NCI-H2227 treated with DMSO at 0.1 percent for 48 hours (cell line): ENCODE measurements at regions not wholly inside any gene's neighbourhood (a gene's known extent, or its start where the extent isn't known, plus 50 kb on each side); places are given as distances from the start of the nearest gene placed in this dataset.
"Not testable (repeated sequence)": the region's sequence is repeated elsewhere in the genome, so short reads cannot be mapped to it uniquely, and the experiment has no call there.

Experiments
- DNase-seq: peaks from one replicate; lab custom pipeline; 2025; lab: John Stamatoyannopoulos, UW

DNA sequence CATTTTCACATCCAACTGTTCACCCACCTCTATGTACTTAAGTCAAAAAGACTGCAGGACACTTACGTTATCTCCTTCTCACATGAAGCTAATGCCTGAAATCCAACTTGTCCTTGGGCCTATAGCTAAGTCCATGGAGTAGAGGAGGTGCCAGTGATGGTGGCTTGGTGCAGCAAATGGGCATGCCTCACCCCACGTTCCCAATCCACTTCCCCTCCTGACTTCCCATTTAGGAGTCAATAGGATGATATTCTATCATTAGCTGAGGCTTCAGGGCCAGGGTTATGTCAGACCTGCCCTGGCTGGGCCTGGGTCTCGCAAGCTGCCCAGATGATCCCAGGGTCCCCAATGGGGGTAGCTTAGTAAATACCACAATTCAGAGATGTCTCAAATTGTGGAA is 410.4 kb downstream of the MAFB start:
- no peak for DNase-seq

DNA sequence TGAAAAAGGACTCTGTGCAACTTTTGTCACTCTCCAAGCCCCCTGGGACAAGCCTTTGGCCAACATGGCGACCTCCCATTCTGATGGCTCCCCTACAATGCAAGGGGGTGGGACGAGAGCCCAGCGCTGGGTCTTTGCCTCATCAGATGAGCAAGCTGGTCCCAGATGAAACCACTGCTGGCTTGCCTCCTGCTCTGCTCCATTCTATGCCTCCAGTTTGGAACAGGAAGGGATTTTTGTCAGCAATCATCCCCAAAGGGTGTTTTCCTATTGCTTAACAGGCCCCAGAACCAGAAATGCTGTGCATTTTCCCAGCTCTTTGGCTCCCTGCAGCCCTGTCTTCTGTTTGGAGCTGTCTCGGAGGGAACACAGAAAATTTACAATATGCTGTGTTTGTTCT is 412.7 kb downstream of the MAFB start:
- no peak for DNase-seq

DNA sequence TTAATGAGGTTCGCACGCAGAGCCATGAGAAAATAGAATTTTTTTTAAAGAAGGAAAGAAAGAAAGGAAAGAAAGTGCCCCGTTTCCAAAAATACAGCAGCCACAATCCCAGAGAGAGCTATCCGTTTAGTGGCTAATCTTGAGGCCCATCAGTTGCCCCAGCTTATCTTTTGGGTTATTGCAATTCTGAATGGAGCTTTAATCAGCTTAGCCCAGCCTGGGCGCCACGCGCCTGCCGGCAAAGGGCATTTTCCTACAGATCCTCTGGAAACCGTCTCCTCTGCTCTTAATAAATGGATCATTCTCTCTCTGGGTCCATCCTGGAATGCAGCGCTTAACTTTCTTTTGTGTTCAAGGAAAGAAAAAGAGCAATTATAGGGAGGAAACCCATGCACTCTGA is 413.3 kb downstream of the MAFB start:
- no peak for DNase-seq

DNA sequence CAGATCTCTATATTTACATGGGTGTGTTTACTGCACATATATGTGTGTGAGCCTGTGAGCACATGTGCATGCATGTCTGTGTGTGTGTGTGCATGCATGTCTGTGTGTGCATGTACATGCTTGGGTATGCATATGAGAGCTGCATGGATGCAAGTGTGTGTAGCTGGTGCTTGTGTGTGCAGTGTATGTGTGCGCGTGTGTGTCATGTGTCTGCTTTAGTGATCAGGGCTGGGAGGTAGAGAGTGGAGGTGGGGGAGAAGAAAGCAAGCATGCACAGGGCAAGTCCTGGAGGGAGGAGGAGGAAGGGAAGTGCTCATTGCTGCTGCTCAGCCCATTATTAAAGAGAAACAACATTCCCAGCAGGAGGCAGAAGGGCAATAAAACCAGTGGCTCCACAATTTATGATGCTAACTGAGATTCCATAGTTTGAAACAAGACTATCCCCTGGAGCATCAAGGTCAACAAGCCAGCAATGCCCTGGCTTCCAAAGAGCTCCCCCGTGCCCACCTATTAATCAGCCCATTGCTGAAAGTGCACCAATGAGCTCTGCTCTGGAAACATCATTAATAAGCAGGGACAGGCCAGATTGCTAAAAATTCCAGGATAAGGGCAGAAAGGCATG is 414.0 kb downstream of the MAFB start:
- peak; percentile 26 for DNase-seq

DNA sequence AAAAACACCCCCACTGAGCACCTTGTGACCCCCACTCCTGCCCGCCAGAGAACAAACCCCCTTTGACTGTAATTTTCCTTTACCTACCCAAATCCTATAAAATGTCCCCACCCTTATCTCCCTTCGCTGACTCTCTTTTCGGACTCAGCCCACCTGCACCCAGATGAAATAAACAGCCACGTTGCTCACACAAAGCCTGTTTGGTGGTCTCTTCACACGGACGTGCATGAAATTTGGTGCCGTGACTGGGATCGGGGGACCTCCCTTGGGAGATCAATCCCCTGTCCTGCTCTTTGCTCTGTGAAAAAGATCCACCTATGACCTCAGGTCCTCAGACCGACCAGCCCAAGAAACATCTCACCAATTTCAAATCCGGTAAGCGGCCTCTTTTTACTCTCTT is 419.8 kb downstream of the MAFB start:
- DNase-seq, result not testable (repeated sequence)

DNA sequence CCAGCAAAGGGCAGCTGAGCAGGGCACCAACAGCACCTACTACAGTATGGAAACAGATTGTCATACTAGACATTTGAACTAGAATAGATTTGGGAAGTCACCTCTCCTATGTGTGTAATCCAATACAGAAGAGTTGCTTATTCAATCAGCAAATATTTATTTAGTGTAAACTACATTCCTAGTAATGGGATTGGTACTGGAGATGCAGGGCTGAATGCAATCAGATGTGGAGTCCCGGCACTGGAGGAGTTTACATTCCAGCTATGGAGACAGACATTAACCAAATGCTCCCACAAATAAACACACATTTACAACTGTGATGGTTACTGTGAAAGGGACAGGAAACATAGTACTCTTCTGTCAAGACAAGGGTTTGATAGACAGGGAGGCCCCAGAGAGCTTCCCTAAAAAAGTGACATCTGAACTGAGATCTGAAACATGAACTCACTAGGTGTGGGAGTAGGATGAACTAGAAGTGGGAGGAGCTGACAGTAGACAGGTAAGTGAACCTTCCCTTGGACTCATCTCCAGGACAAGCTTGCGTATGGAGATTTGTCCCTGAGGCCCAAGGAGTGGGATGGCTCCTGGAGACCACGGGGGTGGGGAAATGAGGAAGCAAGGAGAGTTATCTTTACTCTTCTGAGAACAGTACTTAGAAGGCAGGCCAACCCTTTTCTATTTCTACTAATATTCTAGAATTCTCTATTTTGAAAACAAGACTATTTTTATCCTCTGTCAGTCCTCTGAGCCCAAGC is 420.5 kb downstream of the MAFB start:
- no peak for DNase-seq

DNA sequence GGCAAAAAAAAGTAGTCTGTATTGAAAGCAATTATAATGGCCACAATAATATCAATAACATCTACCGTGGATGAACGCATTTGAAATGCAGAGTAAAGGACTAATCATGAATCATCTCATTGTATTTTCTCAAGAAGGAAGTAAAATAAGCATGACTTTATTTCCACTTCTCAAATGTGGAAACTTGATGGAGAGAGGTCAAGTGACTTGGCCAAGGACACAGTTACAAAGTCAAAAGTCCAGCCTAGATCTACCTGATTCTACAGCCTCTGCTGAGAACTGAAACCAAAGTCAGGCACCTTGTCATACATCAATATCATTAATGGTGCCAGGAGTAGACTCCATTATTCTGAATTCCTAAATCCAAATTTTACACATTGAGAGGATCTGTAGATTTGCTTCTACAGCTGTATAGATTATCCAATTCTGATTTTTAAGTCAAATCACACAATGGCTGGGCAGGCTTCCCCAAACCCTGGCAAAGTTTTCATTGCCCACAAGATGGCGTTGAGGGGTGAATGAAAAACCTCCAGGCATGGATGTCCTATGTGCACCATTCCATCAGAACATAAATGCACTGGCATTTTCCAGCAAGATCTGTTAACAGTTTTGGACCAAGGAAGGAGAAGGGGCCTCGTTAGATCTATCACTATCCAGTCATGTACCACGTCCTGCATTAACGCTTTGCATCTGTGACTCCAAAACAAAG is 423.1 kb downstream of the MAFB start:
- DNase-seq, result peak; percentile 8

DNA sequence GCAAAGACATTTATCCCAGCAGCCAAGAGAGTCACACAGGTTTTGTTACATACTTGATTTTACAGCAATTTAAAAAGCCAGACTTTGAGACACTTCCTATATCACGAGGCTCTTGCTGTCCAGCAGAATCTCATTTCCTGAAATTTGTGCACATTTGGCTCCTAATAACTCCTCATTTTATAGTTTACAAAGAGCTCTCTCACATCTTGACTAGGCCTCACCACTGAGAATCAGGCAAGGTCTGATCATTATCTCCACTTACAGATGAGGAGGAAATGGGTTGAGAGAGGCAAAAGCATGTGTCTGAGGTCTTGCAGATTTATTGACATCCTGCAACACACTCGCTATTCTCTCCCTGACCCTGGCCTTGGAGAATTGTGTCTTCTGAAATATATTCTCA is 426.8 kb downstream of the MAFB start:
- DNase-seq, result no peak

DNA sequence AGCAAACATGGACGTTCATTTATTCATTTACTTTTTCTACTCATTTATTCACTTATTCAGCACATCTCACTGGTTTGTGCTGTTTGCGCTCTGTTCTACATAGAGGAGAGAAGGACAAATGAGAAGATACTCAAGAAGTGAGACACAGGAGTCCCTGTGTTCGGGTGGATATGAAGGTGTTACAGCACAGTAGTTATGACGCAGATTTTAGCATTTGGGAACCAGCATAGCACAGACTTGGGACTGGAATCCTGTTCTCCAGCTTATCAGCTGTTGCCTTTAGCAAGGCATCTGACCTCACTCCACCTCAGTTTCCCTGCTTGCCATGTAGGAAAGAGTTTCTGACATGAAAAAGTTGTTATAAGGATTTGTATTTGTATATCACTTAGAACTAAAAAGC is 430.1 kb downstream of the MAFB start:
- DNase-seq, result no peak

DNA sequence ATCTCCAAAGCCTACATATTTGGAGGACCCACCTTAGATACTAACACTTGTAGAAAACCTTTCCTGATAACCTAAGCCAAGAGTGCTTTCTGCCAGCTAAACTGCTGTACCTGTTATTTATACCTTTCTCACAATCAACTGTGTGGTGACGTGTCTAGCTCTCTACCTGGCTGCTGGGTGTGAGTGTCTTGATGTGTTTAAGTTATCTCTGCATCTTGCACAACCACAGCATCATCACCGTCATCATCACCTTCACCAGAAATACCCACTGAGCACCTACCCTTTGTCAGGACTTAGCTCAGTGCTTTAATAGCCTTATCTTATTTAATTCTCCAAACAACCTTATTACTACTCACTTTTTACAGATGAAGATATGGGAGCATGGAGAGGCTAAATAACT is 431.3 kb downstream of the MAFB start:
- no peak for DNase-seq

DNA sequence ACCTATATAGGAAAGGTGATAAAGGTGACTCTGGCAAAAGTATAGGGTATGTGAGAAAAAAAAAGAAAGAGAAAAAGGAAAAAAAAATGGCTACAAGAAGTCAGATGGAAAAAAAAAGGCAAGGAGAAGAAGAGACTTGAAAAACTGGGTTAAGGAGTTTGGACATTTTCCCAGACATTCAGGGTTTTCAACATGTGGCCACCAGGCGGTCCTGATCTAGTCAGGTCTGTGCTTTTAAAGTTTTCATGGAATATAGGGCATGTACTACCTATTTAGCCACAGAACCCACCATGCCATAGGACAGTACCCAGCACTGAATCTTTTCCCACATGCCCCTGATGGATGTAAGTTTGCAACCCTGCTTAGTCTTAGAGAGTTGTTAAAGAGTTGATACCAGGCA is 433.7 kb downstream of the MAFB start:
- DNase-seq, result no peak

DNA sequence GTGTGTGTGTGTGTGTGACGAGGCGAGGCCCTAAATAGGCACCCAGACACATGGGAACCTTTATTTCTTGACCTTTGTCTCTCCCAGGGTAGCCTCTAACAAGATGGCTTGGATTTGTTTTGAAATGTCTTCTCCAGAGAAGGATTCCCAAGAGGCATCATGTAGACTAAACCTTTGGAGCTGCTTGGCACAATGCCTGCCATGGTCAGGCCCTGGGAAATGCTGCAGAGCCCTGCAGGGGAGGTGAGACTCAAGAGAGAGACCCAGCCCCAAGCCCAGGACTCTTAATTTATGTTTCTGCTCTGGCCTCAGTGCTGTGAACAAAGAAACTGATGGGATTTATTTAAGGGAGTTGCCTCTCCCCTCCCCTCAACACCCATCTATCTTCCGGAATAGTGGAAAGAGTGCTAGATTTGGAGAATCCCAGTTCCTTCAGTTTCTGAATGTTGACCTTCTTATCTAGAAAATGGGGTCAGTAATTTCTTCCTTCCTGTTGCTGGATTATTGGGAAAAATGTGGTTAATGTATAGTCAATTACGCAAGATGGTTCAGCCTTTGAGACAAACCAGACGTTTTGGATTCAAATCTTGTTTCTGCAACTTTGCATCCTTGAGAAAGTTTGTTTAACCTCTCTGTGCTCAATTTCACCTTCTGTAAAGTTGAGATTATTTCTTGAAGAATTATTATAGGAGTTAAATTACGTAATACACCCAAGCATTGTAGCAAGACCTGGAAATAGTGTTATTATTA is 434.8 kb downstream of the MAFB start:
- no peak for DNase-seq

DNA sequence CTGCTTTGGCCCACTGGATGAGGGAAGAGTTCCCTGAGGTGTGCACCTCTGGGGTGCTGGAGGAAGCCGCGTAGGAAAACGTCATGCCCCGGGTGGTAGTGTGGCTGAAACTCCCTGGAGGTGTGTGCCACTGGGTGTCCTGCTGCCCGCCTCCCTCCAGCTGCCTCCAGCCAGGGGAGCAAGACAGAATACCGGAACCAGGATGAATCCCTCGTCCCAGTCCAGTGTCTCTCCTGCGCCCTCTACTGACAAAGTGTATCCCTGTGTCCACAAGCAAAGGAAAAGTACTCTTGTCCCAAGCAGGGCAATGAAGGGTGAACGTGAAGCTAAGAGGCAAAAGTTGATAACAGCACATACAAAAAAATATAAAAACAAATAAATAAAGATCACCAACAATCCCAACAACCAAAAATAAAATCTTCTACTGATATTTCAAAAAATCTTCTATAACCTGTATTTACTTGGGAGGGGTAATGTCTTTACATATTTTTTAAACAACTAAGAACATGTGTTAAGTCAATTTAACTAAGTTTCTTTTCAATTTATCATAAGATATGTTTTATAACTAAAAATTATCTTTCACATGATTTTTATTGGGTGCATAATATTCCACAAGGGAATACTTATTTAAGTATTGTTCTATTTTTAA is 437.6 kb downstream of the MAFB start:
- no peak for DNase-seq

DNA sequence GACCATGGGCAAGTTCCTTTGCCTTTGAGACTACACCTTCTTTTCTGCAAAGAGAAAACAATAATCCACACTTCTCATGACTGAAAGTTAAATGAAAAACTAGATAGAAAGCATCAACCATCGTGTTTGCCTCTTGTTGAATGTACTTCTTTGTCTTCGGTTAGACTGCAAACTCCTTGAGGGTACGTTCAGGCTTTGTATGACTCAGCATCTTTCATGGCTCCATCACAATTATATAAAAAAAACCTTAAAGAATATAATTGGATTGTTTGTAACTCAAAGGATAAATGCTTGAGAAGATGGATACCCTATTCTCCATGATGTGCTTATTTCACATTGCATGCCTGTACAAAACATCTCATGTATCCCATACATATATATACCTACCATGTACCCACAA is 439.2 kb downstream of the MAFB start:
- no peak for DNase-seq

DNA sequence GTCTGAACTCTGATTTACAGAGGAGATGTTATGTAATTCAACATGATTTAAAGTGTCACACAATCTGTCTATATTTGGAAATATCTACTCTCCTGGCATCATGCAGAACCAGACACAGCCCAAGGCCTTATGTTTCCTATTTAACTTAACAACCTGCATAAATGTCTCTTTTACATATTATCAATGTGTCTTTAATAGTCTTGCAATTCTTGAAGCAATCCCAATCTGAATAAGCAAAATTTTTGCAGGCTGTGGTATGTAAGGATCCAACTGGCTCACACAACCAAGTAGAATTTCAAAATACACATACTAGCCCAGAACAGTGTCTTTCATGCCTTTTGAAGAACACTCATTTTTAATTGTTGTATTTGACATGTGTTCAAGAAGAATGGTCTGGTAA is 443.2 kb downstream of the MAFB start:
- DNase-seq, result no peak

DNA sequence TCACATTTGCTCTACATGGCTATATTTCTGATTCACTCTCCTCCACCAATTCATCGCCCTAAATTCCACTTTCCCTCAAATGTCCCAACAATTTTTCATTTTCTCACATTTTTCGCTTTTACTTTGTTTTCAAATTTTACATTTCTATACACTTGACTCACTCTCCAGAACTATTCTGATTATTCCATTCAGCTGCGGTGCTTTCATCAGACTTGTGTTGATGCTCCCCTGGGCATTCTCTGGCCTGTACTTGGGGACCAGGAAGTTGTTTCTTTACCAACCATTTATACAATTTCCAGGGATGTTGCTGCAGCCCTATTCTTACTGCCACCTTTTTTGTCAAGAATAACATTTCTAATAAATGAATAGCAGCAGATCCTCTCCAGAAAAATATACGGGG is 444.8 kb downstream of the MAFB start:
- DNase-seq, result no peak

DNA sequence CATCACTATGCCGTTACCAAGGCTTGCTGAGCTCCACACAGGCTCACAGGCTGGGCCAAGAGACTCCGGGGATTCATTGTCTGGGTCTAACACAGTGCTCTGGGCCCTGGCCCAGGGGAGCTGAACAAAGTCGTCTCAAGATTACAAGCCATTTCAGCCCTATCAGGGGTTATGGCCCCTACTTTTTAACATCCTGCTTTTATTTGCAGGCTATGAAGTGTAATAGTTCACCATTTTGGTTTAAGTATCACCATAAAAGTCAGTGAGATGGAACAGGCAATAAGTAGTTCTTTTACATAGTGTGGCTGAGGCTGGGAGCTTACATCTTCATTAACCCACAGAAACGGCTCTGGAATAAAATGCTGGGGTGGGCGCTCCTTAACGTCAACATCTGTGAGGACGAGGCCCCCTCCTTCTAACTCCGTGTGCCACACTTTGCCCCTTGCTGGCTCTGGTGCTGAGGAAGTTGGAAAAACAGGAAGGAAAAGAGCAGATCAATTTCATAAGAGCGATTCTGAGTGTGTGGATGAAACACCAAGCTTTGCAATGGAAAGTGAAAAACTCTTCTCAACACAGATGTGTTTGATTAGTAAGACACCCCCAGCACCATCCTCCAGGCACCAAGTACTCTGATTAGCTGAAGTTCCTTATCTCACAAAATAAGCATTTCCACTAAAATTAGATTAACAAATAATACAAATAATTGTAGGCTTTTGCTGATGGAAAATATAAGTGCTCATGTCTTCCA is 447.3 kb downstream of the MAFB start:
- no peak for DNase-seq

DNA sequence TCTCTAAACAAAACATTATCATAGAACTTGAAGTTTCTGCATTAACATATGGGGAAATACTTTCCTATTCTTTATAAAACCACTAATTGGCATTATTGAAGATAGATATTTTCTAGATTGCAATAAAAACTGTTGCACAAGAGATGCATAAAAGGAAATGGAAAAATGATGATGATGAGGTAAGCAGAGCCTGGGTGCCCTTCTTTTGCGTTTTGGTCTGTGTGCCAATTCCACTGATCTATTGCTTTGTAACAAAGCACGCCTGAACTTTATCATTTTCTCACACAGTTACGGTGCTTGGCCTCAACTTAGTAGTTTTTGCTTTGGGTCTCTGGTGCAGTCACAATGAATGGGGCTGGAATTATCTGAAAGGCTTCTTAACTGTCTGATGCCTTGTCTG is 450.5 kb downstream of the MAFB start:
- no peak for DNase-seq

DNA sequence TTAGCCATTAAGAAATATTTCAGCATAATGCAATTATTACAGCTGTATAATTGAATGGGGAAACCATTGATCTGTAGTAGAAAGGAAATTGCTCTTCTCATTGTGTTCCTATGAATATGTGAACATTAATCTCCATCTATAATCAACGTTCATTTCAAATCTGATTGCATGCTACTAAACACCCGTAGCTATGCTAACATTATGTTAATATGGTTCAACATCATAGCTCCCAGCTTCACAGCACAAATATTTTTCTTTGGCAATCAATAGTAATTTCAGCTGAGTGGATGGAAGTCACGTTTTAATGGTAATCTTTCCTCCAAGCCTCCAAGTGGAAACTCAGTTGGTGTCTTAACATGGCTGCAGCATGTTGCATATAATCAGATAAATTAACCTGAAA is 454.4 kb downstream of the MAFB start:
- DNase-seq, result no peak

DNA sequence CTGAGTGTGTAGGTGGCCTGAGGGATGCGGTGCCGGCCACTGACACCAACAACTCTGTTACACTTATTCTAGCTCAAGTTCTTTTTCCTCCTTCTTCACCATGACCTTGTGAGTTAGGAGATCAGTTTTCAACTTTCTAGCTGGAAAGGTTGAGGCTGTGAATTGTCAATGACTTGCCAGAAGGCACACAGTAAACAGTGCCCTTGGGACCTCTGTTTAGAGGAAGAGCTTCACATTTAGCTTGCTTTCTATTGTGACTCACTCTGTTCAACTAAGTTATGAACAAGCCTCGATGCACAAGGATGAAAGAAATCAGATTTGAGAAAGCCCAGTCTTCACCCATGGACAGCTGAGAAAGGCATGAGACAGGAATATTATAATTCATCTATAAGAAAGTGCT is 455.6 kb downstream of the MAFB start:
- no peak for DNase-seq

DNA sequence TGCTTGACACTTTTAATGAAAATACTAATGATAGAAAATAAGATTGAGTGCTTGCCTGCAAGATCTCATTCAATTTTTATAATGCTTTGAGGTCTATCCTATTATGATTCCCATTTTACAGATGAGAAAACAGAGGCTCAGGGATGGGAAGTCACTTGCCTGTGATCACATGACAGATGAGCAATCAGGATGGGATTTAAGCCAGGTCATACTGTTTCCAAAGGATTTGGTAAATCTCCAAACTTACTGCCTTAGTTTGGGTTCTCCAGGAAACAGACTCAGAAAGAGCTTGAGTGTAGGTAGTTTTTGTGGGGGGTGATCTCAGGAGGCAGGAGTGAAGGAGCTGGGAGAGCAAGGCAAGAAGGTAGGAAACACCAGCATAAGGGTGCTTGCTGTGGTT is 456.3 kb downstream of the MAFB start:
- DNase-seq, result no peak

DNA sequence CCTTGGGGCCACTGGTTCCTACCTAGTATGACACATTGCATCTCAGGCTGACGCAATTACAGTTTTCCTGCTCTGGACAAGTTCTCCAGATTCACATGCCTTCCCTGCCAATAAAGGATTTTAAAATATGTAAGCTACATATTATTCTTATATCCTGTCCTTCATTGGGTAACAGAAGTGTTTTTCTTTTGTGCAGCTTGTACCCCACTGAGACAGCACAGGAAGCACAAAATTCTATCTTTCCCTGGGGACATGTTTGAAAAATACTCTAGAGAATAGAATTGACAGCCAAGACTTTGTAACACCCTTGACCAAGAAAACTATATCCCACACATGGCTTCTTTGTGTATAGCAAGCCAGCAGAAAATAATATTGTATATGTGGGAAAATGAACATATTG is 456.8 kb downstream of the MAFB start:
- DNase-seq, result no peak
